GM12878 (cell line): ENCODE measurements at regions not wholly inside any gene's neighbourhood (a gene's known extent, or its start where the extent isn't known, plus 50 kb on each side); places are given as distances from the start of the nearest gene placed in this dataset.

Experiments used
- ATAC-seq: fragments of 200-7000 bp; cut with Tn5 transposase; 3 replicates; pipeline ENCODE4 v1.9.1; 2020; ENCODE audit warnings: mild to moderate bottlenecking, moderate library complexity
- BruUV-seq: library from RNA; stranded (reverse); fragments of 400-500 nt; replicated peaks from 2 replicates; lab custom pipeline; 2021; lab: Mats Ljungman, UMichigan
- CTCF ChIA-PET: fragments of 300-600 bp; sonication (Branson Sonifier 250); formaldehyde crosslinking; extraction: SDS; loops from one replicate; lab custom pipeline; 2021; ENCODE audit warnings: inconsistent platforms; lab: Yijun Ruan, JAX
- POLR2A ChIA-PET: fragments of 350-600 bp; formaldehyde crosslinking; extraction: SDS; loops from one replicate; lab custom pipeline; 2021; ENCODE audit warnings: inconsistent platforms; lab: Charles Lee
- RAD21 ChIA-PET: fragments of 300-600 bp; sonication (Branson Sonifier 250); formaldehyde crosslinking; loops from one replicate; lab custom pipeline; 2023; ENCODE audit warnings: antibody characterized with exemption; ENCODE audit not compliant: unreplicated experiment; lab: Charles Lee
- SMC1A ChIA-PET: fragments of 300-600 bp; sonication (Branson Sonifier 250); formaldehyde crosslinking; loops from one replicate; lab custom pipeline; 2023; ENCODE audit not compliant: unreplicated experiment, uncharacterized antibody; lab: Charles Lee
- DNase-seq: peaks from one replicate; pipeline ENCODE4 v3.0.0-alpha.2; 2011; ENCODE audit warnings: low read depth, low spot score
- FAIRE-seq: peaks from 3 replicates; lab custom pipeline; 2011; peaks lifted over from hg19 to GRCh38; lab: Jason Lieb, UNC
- H2AFZ ChIP-seq: 2 replicates; pipeline ENCODE4 v1.6.0; 2011; ENCODE audit warnings: low read depth, low read length, control low read depth; ENCODE audit not compliant: control insufficient read depth
- H3K27ac ChIP-seq: 2 replicates; pipeline ENCODE4 v1.5.1; 2011; ENCODE audit warnings: control low read depth; ENCODE audit not compliant: control insufficient read depth, insufficient read depth
- H3K27me3 ChIP-seq, 2 experiments: replicated peaks in 1 of 2; 2 replicates each; pipeline versions ENCODE4 v1.6.0 to v1.6.1; 2011; ENCODE audit warnings: low read length in 1 of 2; ENCODE audit not compliant: control insufficient read depth in 2 of 2, insufficient read depth in 2 of 2
- H3K36me3 ChIP-seq, 2 experiments: 2 replicates each; pipeline ENCODE4 v1.5.1; 2011; ENCODE audit warnings: low read length in 1 of 2; ENCODE audit not compliant: control insufficient read depth in 2 of 2, insufficient read depth in 2 of 2
- H3K4me1 ChIP-seq: 2 replicates; pipeline ENCODE4 v1.6.1; 2011; ENCODE audit warnings: mild to moderate bottlenecking, low read length, moderate library complexity, mixed read lengths; ENCODE audit not compliant: control insufficient read depth, insufficient read depth
- H3K4me2 ChIP-seq: 2 replicates; pipeline ENCODE4 v1.6.0; 2011; ENCODE audit warnings: control low read depth; ENCODE audit not compliant: control insufficient read depth, insufficient read depth
- H3K4me3 ChIP-seq: fragments of 200-600 bp; sonication (generic); 2 replicates; pipeline ENCODE4 v1.5.1; 2016
- H3K79me2 ChIP-seq: 2 replicates; pipeline ENCODE4 v1.6.0; 2011; ENCODE audit warnings: low read length; ENCODE audit not compliant: control insufficient read depth, insufficient read depth
- H3K9ac ChIP-seq: 2 replicates; pipeline ENCODE4 v1.8.0; 2011; ENCODE audit warnings: low read length, control low read depth, mixed read lengths; ENCODE audit not compliant: control insufficient read depth, insufficient read depth
- H3K9me3 ChIP-seq: replicated peaks from 3 replicates; pipeline ENCODE4 v1.5.1; 2011; ENCODE audit warnings: mild to moderate bottlenecking, low read length; ENCODE audit not compliant: control insufficient read depth, insufficient read depth
- H4K20me1 ChIP-seq: 2 replicates; pipeline ENCODE4 v1.6.0; 2011; ENCODE audit not compliant: control insufficient read depth, insufficient read depth
- IRF4 ChIP-seq: IDR thresholded peaks from 2 replicates; pipeline ENCODE4 v1.6.1; 2011; ENCODE audit warnings: low read depth, low read length
- KLF5 ChIP-seq: fragments of 450-650 bp; IDR thresholded peaks from 2 replicates; pipeline ENCODE4 v1.6.1; 2014; ENCODE audit warnings: mild to moderate bottlenecking; ENCODE audit not compliant: partially characterized antibody
- MTA3 ChIP-seq: IDR thresholded peaks from 2 replicates; pipeline ENCODE4 v1.6.1; 2012; ENCODE audit warnings: low read length, inconsistent platforms, borderline replicate concordance
- RUNX3 ChIP-seq: IDR thresholded peaks from 2 replicates; pipeline ENCODE4 v1.6.1; 2012; ENCODE audit warnings: low read length, inconsistent platforms
- STAT3 ChIP-seq: IDR thresholded peaks from 2 replicates; pipeline ENCODE4 v1.6.1; 2011; ENCODE audit warnings: low read depth, low read length, improper control_type of control experiment
- ZNF592 ChIP-seq: fragments of 450-650 bp; IDR thresholded peaks from 2 replicates; pipeline ENCODE4 v1.6.1; 2017; ENCODE audit warnings: mild to moderate bottlenecking, moderate library complexity
- WGBS: methylation state at CpG from one replicate; pipeline ENCODE4 v1.1.6; 2016; ENCODE audit warnings: low lambda C conversion rate; ENCODE audit not compliant: insufficient replicate concordance, insufficient coverage; ENCODE audit errors: missing lambda C conversion rate; 5-methylcytosine and 5-hydroxymethylcytosine counted together
- in situ Hi-C: fragments of 300-500 bp; cut with MboI; formaldehyde crosslinking; loops from 9 replicates; pipeline ENCODE4 v1.14.3; 2018; ENCODE audit warnings: mixed read lengths
- intact Hi-C: fragments of 100-400 bp; cut with micrococcal nuclease; formaldehyde crosslinking; loops from one replicate; pipeline ENCODE4 v1.14.2; 2022; ENCODE audit not compliant: unreplicated experiment

GRCh38 chr9:84499969-84500582 is 159.5 kb upstream of the SLC28A3 start:
- Histone ChIP-seq H3K27me3 (0 out of 4 replicates have a peak, but pooled peaks cover 0 to 3% of the 10 kb centered on the region in 2 experiments), H3K9me3 (no peaks in the 10 kb centered on the region), H4K20me1 (no peaks in the 10 kb centered on the region), H3K4me3 (no peak overlapping the region), H3K79me2 (no peaks in the 10 kb centered on the region), H3K4me2 (no peak overlapping the region), H3K36me3 (no peaks in the 10 kb centered on the region), H3K27ac (no peak overlapping the region), H3K9ac (no peak overlapping the region), H3K4me1 (no peaks in the 10 kb centered on the region), H2AFZ (no peak overlapping the region)
- ChIA-PET SMC1A (no interaction called here), RAD21 (no interaction called here), CTCF (interaction anchor here (0.5 to 0.6 kb wide), 2 partner anchors 37 to 44 kb away, joined by 3 read pairs; no protein-coding TSS in a partner anchor), POLR2A (no interaction called here)
- peak; percentile 49 for FAIRE-seq
- DNase-seq = peak; percentile 23
- in situ Hi-C loops (no loop called here), intact Hi-C loops (no loop called here)
- TF ChIP-seq RUNX3 (peak; percentile 70), KLF5 (no peak), ZNF592 (no peak), IRF4 (peak; percentile 59), MTA3 (no peak), STAT3 (no peak)
- BruUV-seq = no TSS peak
- peak; percentile 82 for ATAC-seq
- 0% methylated on average over 1 of the region's 1 CpG for WGBS
